ENCODE measurements at regions not wholly inside any gene's neighbourhood (a gene's known extent, or its start where the extent isn't known, plus 50 kb on each side); places are given as distances from the start of the nearest gene placed in this dataset.
A peak's percentile ranks its signal among the peaks of the same experiment; 100 is the strongest.

GRCh38 chr5:23260621-23261020 lies 246.8 kb upstream of the PRDM9 start:
- ATAC-seq (no peak), DNase-seq (no peak)
- TF ChIP-seq EZH2phosphoT487 (IDR thresholded peaks at IDR 0.05; ENCODE audit: borderline replicate concordance, low read length) = no peak
- TF ChIP-seq EZH2 (IDR thresholded peaks at IDR 0.05; ENCODE audit: low read length, unreplicated experiment) = no peak
- TF ChIP-seq, protein P1, sequence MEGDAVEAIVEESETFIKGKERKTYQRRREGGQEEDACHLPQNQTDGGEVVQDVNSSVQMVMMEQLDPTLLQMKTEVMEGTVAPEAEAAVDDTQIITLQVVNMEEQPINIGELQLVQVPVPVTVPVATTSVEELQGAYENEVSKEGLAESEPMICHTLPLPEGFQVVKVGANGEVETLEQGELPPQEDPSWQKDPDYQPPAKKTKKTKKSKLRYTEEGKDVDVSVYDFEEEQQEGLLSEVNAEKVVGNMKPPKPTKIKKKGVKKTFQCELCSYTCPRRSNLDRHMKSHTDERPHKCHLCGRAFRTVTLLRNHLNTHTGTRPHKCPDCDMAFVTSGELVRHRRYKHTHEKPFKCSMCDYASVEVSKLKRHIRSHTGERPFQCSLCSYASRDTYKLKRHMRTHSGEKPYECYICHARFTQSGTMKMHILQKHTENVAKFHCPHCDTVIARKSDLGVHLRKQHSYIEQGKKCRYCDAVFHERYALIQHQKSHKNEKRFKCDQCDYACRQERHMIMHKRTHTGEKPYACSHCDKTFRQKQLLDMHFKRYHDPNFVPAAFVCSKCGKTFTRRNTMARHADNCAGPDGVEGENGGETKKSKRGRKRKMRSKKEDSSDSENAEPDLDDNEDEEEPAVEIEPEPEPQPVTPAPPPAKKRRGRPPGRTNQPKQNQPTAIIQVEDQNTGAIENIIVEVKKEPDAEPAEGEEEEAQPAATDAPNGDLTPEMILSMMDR (conservative IDR thresholded peaks at IDR 0.05; ENCODE audit: low read depth, low read length) = no peak
- Histone ChIP-seq H3K4me1 (ENCODE audit: insufficient read depth, low read length) (no peaks in the 10 kb centered on the region), H3K79me2 (ENCODE audit: low read length) (no peaks in the 10 kb centered on the region), H3K9ac (ENCODE audit: low read length) (no peak overlapping the region), H3K9me3 (ENCODE audit: low read length) (no peaks in the 10 kb centered on the region), H3K4me3 (ENCODE audit: low read length) (no peak overlapping the region), H2AFZ (ENCODE audit: low read length) (no peak overlapping the region), H3K9me2 (replicated peaks; ENCODE audit: low read length) (no peaks in the 10 kb centered on the region), H3K27ac (ENCODE audit: low read length) (no peak overlapping the region), H3K27me3 (ENCODE audit: low read length) (no peaks in the 10 kb centered on the region), H3K4me2 (ENCODE audit: low read length) (no peak overlapping the region), H3K36me3 (ENCODE audit: low read depth, low read length) (no peaks in the 10 kb centered on the region), H4K20me1 (ENCODE audit: low read length) (no peaks in the 10 kb centered on the region), H3F3A (ENCODE audit: low read length, unreplicated experiment) (no peaks in the 10 kb centered on the region)
- intact Hi-C loops (cut with micrococcal nuclease) = no loop called here
- no TSS peak for BruUV-seq (replicated peaks)
- POLR2A ChIA-PET (ENCODE audit: unreplicated experiment) = no interaction called here
- CTCF ChIA-PET = no interaction called here

DNA sequence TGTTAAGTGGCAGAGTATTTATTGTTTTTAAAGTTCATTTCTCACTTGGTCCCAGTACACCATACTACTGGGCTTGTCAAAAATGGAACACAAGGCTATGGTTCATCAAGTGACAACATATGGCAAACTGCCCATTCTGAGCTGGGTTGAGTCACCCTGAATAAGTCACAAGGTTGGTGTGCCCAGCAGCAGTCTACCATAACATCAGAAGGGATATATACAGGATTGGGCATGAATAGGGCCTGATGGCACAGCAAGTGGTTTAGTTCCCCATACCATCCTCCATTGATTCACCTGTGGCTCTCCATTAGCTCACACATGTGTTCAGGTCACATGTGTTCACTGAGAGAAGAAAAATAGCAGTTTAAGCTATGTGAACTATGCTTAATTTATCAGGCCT lies 249.8 kb upstream of the PRDM9 start:
- Histone ChIP-seq H3K9ac (ENCODE audit: low read length) (no peak overlapping the region), H3K4me1 (ENCODE audit: insufficient read depth, low read length) (no peaks in the 10 kb centered on the region), H3K9me2 (replicated peaks; ENCODE audit: low read length) (no peaks in the 10 kb centered on the region), H3K9me3 (ENCODE audit: low read length) (no peaks in the 10 kb centered on the region), H3K4me3 (ENCODE audit: low read length) (no peak overlapping the region), H3K27me3 (ENCODE audit: low read length) (no peaks in the 10 kb centered on the region), H3K36me3 (ENCODE audit: low read depth, low read length) (no peaks in the 10 kb centered on the region), H2AFZ (ENCODE audit: low read length) (no peak overlapping the region), H3K4me2 (ENCODE audit: low read length) (no peak overlapping the region), H3K27ac (ENCODE audit: low read length) (no peak overlapping the region), H3K79me2 (ENCODE audit: low read length) (no peaks in the 10 kb centered on the region), H3F3A (ENCODE audit: low read length, unreplicated experiment) (no peaks in the 10 kb centered on the region), H4K20me1 (ENCODE audit: low read length) (no peaks in the 10 kb centered on the region)
- TF ChIP-seq, protein P1 (conservative IDR thresholded peaks at IDR 0.05; ENCODE audit: low read depth, low read length) = no peak
- TF ChIP-seq EZH2 (IDR thresholded peaks at IDR 0.05; ENCODE audit: low read length, unreplicated experiment) (no peak), EZH2phosphoT487 (IDR thresholded peaks at IDR 0.05; ENCODE audit: borderline replicate concordance, low read length) (no peak)
- ChIA-PET CTCF (no interaction called here), POLR2A (ENCODE audit: unreplicated experiment) (no interaction called here)
- intact Hi-C loops (cut with micrococcal nuclease) = no loop called here
- DNase-seq = peak; percentile 72
- no TSS peak for BruUV-seq (replicated peaks)
- ATAC-seq = peak; percentile 37

- no peak for DNase-seq
- ChIA-PET CTCF (no interaction called here), POLR2A (ENCODE audit: unreplicated experiment) (no interaction called here)
- H3K79me2 ChIP-seq (ENCODE audit: low read length) = no peaks in the 10 kb centered on the region
- H3K36me3 ChIP-seq (ENCODE audit: low read depth, low read length) = no peaks in the 10 kb centered on the region
- TF ChIP-seq EZH2phosphoT487 (IDR thresholded peaks at IDR 0.05; ENCODE audit: borderline replicate concordance, low read length) (no peak), EZH2 (IDR thresholded peaks at IDR 0.05; ENCODE audit: low read length, unreplicated experiment) (no peak)
- TF ChIP-seq, protein P1 (conservative IDR thresholded peaks at IDR 0.05; ENCODE audit: low read depth, low read length) = no peak
- H4K20me1 ChIP-seq (ENCODE audit: low read length) = no peaks in the 10 kb centered on the region
- H3K9me2 ChIP-seq (replicated peaks; ENCODE audit: low read length) = no peaks in the 10 kb centered on the region
- H3K9ac ChIP-seq (ENCODE audit: low read length) = no peak overlapping the region
- no peaks in the 10 kb centered on the region for H3K4me1 ChIP-seq (ENCODE audit: insufficient read depth, low read length)
- H3K4me2 ChIP-seq (ENCODE audit: low read length) = no peak overlapping the region
- intact Hi-C loops (cut with micrococcal nuclease) = no loop called here
- H3K27me3 ChIP-seq (ENCODE audit: low read length) = no peaks in the 10 kb centered on the region
- ATAC-seq = no peak
- H3F3A ChIP-seq (ENCODE audit: low read length, unreplicated experiment) = no peaks in the 10 kb centered on the region
- H3K9me3 ChIP-seq (ENCODE audit: low read length) = no peaks in the 10 kb centered on the region
- no peak overlapping the region for H2AFZ ChIP-seq (ENCODE audit: low read length)
- H3K4me3 ChIP-seq (ENCODE audit: low read length) = no peak overlapping the region
- BruUV-seq (replicated peaks) = no TSS peak
- no peak overlapping the region for H3K27ac ChIP-seq (ENCODE audit: low read length)
Observed at GRCh38 chr5:23253621-23254198, 253.7 kb upstream of the PRDM9 start.

Measured in PC-3 (cell line).